NOMO-1 (cell line): ENCODE measurements at regions not wholly inside any gene's neighbourhood (a gene's known extent, or its start where the extent isn't known, plus 50 kb on each side); places are given as distances from the start of the nearest gene placed in this dataset.
"Not testable (repeated sequence)": the region's sequence is repeated elsewhere in the genome, so short reads cannot be mapped to it uniquely, and the experiment has no call there.

Source experiments
- DNase-seq, 2 experiments: peaks; one replicate each; lab custom pipeline; 2025; ENCODE audit not compliant: unreplicated experiment in 2 of 2; lab: John Stamatoyannopoulos, UW

GRCh38 chr13:90713441-90714133, 633.9 kb upstream of the MIR17HG start:
- DNase-seq, result peak; percentile 96 to 99

GRCh38 chr13:90715485-90715884, 632.0 kb upstream of the MIR17HG start:
- no peak for DNase-seq

DNA sequence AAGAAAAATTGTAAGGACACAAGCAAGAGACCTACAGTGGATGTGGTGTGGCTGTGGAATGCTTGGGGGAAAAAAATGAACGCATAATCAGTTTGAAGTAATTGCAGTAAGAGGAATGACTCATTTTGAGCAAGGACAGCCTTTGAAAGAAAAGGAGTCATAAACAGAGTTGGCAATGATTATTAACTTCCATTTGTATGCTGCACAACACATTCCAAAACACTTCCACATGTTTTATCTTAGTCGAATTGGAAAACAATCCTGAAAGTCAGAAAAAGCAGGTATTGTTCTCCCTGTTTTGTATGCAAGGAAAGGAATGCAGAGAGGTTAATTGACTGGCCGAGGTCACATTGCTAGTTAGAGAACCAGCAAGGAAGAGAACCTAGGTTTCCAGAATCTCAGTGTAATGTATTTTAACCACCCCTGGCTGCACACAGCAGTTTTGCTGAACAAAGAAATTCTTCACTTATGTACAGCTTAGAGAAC, 630.0 kb upstream of the MIR17HG start:
- no peak for DNase-seq

GRCh38 chr13:90719461-90719860, 628.0 kb upstream of the MIR17HG start:
- no peak for DNase-seq

DNA sequence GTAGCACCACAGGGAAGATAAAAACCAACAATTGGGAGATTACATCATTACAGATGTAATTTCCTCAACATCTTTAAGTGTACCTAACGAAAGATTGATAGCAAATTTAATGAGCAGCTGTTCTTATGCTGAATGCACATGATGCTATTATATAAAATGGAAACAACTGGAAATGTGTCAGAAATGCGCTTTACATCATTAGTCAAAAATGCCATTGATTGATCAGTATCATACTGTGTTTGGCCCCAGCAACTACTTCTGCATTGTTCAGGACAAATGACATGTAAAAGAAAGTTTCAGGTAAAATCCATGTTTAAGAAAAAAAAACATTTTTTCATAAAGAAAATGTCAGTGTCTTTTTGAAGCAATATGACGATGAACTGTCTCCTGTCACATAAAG, 625.5 kb upstream of the MIR17HG start:
- DNase-seq, result no peak

- no peak for DNase-seq
These were observed 624.1 kb upstream of the MIR17HG start for GRCh38 chr13:90723381-90723780.

DNA sequence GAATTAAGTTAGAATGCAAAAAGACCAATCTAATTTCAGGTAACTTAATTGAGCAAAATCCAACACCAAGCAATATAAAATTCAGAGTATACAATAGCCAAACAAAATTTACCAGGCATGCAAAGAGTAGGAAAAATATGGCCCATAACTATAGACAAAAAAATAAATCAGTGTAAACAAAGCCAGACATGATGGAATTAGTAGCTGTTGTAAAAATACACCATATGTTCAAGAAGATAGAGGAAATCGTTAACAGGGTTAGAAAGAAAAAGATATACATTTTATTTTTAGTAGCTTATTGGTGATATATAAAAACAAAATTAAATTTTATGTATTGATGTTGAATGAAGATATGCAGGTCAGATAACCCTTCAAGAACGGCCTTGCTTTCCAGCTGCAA, 621.1 kb upstream of the MIR17HG start:
- no peak for DNase-seq

DNA sequence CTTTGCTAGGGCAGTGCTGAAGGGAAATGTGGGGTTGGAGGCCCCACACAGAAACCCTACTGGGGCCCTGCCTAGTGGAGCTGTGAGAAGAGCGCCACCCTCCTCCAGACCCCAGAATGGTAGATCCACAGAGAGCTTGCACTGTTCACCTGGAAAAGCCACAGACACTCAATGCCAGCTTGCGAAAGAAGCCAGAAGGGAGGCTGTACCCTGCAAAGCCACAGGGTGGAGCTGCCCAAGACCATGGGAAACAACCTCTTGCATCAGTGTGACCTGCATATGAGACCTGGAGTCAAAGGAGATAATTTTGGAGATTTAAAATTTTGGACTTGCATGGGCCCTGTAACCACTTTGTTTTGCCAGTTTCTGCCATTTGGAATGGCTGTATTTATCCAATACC, 615.4 kb upstream of the MIR17HG start:
- no peak for DNase-seq

DNA sequence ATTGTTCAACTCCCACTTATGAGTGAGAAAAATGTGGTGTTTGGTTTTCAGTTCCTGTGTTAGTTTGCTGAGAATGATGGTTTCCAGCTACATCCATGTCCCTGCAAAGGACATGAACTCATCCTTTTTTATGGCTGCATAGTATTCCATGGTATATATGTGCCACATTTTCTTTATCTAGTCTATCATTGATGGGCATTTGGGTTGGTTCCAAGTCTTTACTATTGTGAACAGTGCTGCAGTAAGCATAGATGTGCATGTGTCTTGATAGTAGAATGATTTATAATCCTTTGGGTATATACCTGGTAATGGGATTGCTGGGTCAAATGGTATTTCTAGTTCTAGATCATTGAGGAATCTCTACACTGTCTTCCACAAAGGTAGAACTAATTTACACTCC, 613.0 kb upstream of the MIR17HG start:
- not testable (repeated sequence) for DNase-seq

DNA sequence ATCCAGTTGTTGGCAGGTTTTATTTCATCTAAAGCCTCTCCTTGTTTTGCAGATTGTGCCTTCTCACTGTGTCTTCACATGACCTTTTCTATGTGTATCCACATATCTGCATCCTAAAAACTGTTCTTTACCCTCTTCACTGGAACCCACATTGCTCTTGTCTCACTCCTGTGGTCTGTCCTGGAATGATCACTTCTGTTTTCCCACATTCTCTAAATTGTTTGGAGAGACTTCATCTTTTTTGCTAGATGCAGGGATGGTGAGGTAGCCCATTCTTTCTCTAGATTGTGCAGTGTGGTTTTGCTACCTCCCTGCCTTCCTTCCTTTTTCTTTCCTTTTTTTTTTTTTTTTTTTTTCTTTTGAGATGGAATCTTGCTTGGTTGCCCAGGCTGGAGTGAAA, 608.6 kb upstream of the MIR17HG start:
- DNase-seq, result no peak

DNA sequence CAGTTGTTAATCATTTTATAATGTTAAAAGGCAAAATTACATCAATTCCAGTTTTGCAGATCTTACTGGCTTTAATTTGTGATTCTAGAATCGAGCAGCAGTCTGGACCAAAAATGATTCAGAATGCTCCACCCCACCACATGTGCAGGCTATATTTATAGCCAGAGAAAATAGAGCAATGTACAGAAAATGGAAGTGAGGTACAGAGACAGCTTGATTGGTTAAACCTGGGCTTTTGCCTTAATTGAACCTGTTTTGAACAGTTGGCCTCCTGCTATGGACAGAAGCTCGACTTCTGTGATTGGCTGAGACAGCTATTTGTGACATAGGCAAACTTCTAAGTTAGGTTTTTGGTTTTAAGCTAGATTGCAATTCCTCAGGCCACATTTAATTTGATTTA, 607.4 kb upstream of the MIR17HG start:
- no peak for DNase-seq

DNA sequence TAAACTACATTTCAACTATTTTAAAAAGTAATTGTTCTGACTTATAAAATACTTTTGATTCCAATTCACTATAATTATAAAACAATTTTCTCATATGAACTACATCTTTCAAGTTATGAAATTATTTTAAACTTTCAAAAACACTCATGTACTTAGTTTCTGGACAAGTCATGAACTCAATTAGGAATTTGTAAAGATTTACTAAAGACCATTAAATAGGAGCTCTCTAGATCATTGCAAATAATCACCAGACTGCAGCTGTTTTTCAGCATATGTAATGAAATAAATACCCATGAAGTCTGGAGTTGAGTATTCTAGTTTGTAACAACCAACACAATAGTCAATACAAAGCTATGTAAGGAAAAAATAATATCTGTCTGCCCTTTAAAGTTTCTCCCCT, 605.1 kb upstream of the MIR17HG start:
- no peak for DNase-seq

GRCh38 chr13:90746230-90746629, 601.3 kb upstream of the MIR17HG start:
- DNase-seq, result no peak

DNA sequence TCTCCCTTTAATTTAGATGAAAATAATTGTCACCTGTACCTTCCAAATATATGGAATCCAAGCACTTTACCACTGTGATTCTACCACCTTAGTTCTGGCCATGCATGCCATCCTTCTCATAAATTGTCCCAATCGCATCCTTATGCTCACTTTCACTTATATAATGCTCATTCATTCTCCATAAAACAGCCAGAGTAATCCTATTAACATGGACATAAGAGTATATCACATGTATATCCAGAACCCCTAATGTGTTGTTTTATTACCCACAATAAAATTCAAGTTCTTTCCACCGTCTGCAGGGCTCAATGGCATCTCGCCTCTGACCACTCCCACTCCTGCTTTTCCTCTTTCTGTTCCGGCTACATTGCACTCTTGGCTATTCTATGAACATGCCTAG, 597.5 kb upstream of the MIR17HG start:
- no peak for DNase-seq

- no peak for DNase-seq
These were observed 596.5 kb upstream of the MIR17HG start for GRCh38 chr13:90751026-90751425.

GRCh38 chr13:90752070-90752469, 595.4 kb upstream of the MIR17HG start:
- no peak for DNase-seq

DNA sequence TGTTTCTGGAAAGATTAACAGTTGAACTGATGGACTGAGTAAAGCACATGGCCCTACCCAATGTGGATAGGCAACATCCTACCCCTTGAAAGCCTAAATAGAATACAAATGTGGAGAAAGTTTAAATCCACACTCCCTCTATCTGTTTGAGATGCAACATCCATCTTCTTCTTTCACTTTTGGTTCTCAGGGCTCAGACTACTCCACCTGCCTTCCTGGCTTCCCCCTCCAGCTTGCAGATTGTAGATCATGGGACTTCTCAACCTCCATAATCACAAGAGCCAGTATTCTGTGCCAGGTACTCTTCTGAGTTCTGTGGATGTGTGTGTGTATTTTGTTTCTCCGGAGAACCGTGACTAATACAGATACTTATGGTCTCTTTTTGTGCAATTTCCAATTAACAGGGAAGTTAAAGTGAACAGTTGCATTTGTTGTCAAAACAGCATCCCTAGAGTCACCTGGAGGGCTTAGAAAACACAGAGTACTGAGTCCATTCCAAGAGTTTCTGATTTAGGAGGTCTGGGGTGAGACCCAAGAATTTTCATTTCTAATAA, 590.3 kb upstream of the MIR17HG start:
- DNase-seq, result no peak

DNA sequence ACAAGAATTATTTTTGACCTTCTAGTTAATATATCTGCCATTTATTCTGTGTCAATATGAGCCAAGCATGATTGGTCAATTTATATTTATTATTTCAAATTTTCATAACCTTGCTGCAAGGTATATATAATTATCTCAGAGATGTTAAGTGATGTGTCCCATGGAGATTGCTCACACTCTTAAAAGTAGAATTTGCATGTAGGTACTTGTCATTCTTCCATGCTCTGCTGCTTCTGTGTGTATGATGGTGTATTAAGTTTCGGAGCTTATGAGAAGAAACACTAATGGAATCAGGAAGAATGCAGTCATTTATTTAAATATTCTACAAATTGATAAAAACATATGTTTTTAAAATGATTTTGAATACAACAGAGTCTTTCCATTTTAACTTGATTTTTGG, 586.8 kb upstream of the MIR17HG start:
- no peak for DNase-seq

DNA sequence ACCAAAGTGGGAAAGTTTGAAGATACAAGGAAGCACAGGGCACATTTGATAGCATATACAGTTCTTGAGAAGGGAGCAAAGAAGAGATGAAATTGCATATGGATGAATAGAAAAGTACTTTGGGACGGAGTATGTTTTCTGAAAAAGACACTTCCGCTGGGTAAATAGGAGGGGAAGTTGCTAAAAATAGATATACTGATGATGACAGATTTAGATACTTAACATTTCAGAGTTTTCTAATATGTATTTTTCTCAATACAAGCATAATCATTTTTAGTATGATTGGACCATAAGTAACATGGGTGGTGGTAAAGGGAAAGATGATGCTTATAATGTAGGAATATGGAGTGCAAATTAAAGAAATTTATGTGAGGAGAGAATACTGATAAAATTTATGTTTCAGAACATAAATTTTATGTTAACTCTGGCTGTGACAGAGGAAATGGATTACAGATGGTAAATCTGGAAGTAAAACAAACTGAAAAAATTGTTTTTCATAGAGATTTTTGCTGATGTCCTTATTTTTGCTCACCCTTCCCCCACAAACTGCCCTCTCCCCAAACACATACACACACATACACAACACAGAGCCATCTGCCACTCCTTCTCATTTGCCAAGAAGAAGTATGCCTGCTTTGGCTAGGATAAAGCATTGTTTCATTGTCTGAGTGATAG, 583.9 kb upstream of the MIR17HG start:
- DNase-seq, result peak in 1 of 2 experiments; percentile 19

DNA sequence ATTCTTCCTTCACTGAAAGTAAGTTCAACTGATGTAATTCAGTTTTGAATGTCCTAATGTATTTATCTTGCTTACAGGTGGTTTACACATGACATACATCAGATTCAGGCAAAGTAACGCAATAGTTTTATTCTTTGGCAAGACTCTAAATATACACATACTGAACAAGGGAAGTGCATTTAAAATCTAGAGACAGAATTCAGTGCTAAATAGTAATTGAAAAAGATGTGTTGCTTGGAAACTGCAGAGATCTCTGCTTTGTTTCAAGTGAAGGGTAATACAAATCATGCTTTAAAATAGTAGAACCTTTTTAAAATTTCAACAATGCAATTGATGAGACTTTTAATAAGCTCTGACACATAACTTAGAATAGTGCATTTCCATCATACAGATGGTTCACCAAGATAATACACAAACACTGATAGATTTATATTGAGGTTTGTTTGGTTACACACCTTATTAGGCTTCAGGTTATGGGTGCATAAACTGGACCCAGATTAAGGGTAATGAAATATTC, 581.0 kb upstream of the MIR17HG start:
- DNase-seq, result no peak

DNA sequence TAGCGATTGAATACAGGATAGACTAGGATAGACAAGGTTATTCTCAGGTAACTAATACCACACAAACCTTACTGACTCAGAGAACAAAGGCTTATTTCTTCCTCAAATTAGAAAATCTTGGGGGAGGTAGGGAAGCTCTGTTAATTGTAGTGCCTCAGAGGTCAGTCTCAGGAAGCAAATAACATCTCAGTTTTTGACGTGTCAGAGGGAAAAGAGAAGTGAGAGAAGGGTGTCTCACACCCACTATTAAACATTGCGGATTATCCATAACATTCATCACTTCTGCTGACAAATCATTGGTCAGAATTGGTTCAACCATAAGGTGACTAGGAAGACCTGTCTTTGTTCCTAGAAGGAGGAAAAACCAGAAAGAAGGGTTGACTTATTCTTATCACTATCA, 579.4 kb upstream of the MIR17HG start:
- DNase-seq, result peak; percentile 28 to 53

DNA sequence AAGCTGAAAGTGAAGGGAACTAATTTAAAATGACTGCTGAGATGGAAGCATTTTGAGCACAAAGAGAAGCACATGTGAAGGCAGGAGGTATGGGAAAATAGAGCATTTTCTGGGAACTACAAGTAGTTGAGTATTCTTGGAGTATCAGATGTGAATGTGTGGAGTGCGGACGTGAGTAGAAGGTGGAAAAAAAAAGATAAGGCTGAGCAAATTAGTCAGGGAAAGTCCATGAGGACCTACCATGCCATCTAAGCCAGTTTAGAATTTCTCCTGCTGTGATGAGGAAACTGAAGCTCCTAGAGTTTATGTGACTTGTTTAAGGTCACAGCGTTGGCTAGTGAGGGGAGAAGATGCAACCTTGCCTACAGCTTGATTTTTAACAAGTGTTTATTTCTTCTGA, 578.1 kb upstream of the MIR17HG start:
- no peak for DNase-seq
